PC-3 (cell line): ENCODE measurements at regions not wholly inside any gene's neighbourhood (a gene's known extent, or its start where the extent isn't known, plus 50 kb on each side); places are given as distances from the start of the nearest gene placed in this dataset.
"Not testable (repeated sequence)": the region's sequence is repeated elsewhere in the genome, so short reads cannot be mapped to it uniquely, and the experiment has no call there.

Experiments
- CTCF ChIP-seq: fragments of 300-600 bp; sonication (generic); conservative IDR thresholded peaks from 2 replicates; pipeline ENCODE4 v1.5.1; 2017; ENCODE audit warnings: antibody characterized with exemption, low read depth, mild to moderate bottlenecking, low read length
- EZH2phosphoT487 ChIP-seq: fragments of 300-600 bp; sonication (generic); IDR thresholded peaks from 2 replicates; pipeline ENCODE4 v1.6.1; 2018; ENCODE audit warnings: mild to moderate bottlenecking, antibody characterized with exemption, low read length, borderline replicate concordance

GRCh38 chr5:7305000-7305674 lies 90.8 kb upstream of the ADCY2 start:
- TF ChIP-seq CTCF, EZH2phosphoT487: not testable (repeated sequence)
